PC-3 (cell line): ENCODE measurements at regions not wholly inside any gene's neighbourhood (a gene's known extent, or its start where the extent isn't known, plus 50 kb on each side); places are given as distances from the start of the nearest gene placed in this dataset.
"Not testable (repeated sequence)": the region's sequence is repeated elsewhere in the genome, so short reads cannot be mapped to it uniquely, and the experiment has no call there.

Source experiments
- ATAC-seq: fragments of 200-7000 bp; cut with Tn5 transposase; 2 replicates; pipeline ENCODE4 v1.9.1; 2020; ENCODE audit warnings: mild to moderate bottlenecking, moderate library complexity
- BruUV-seq: library from RNA; stranded (reverse); fragments of 400-500 nt; replicated peaks from 2 replicates; lab custom pipeline; 2021; lab: Mats Ljungman, UMichigan
- CTCF ChIA-PET: fragments of 300-600 bp; sonication (Branson Sonifier 250); formaldehyde crosslinking; loops from one replicate; lab custom pipeline; 2022; ENCODE audit warnings: antibody characterized with exemption; lab: Charles Lee
- POLR2A ChIA-PET: fragments of 300-600 bp; sonication (Branson Sonifier 250); formaldehyde crosslinking; loops from one replicate; lab custom pipeline; 2022; ENCODE audit warnings: antibody characterized with exemption; ENCODE audit not compliant: unreplicated experiment; lab: Charles Lee
- DNase-seq: peaks from one replicate; pipeline ENCODE4 v3.0.0-alpha.2; 2015
- H2AFZ ChIP-seq: fragments of 300-600 bp; sonication (generic); 2 replicates; pipeline ENCODE4 v1.6.0; 2016; ENCODE audit warnings: antibody characterized with exemption, low read length
- H3F3A ChIP-seq: fragments of 300-600 bp; sonication (generic); one replicate; pipeline ENCODE4 v1.6.0; 2017; ENCODE audit warnings: antibody characterized with exemption, low read length, control low read depth, mild to moderate bottlenecking; ENCODE audit not compliant: unreplicated experiment
- H3K27ac ChIP-seq: fragments of 300-600 bp; sonication (generic); 2 replicates; pipeline ENCODE4 v1.5.1; 2016; ENCODE audit warnings: mild to moderate bottlenecking, low read length
- H3K27me3 ChIP-seq: fragments of 300-600 bp; sonication (generic); 2 replicates; pipeline ENCODE4 v1.6.1; 2016; ENCODE audit warnings: low read length, mixed read lengths
- H3K36me3 ChIP-seq: fragments of 300-600 bp; sonication (generic); 2 replicates; pipeline ENCODE4 v1.6.1; 2016; ENCODE audit warnings: low read depth, mixed run types, low read length, mixed read lengths
- H3K4me1 ChIP-seq: fragments of 300-600 bp; sonication (generic); 2 replicates; pipeline ENCODE4 v1.5.1; 2016; ENCODE audit warnings: low read length; ENCODE audit not compliant: insufficient read depth
- H3K4me2 ChIP-seq: fragments of 300-600 bp; sonication (generic); 2 replicates; pipeline ENCODE4 v1.6.0; 2016; ENCODE audit warnings: low read length
- H3K4me3 ChIP-seq: fragments of 300-600 bp; sonication (generic); 2 replicates; pipeline ENCODE4 v1.5.1; 2016; ENCODE audit warnings: mild to moderate bottlenecking, low read length, mixed read lengths
- H3K79me2 ChIP-seq: fragments of 300-600 bp; sonication (generic); 2 replicates; pipeline ENCODE4 v1.6.1; 2017; ENCODE audit warnings: low read length, mixed read lengths
- H3K9ac ChIP-seq: fragments of 300-600 bp; sonication (generic); 2 replicates; pipeline ENCODE4 v1.6.0; 2016; ENCODE audit warnings: mild to moderate bottlenecking, low read length
- H3K9me2 ChIP-seq: fragments of 300-600 bp; sonication (generic); replicated peaks from 2 replicates; pipeline ENCODE4 v1.6.1; 2016; ENCODE audit warnings: mixed run types, low read length, mixed read lengths
- H3K9me3 ChIP-seq: fragments of 300-600 bp; sonication (generic); 2 replicates; pipeline ENCODE4 v1.6.1; 2016; ENCODE audit warnings: low read length, mixed read lengths
- H4K20me1 ChIP-seq: fragments of 300-600 bp; sonication (generic); 2 replicates; pipeline ENCODE4 v1.6.1; 2016; ENCODE audit warnings: low read length, mixed read lengths
- EZH2 ChIP-seq: fragments of 300-600 bp; sonication (generic); IDR thresholded peaks from one replicate; pipeline ENCODE4 v1.6.1; 2017; ENCODE audit warnings: antibody characterized with exemption, mild to moderate bottlenecking, low read length; ENCODE audit not compliant: unreplicated experiment
- EZH2phosphoT487 ChIP-seq: fragments of 300-600 bp; sonication (generic); IDR thresholded peaks from 2 replicates; pipeline ENCODE4 v1.6.1; 2018; ENCODE audit warnings: mild to moderate bottlenecking, antibody characterized with exemption, low read length, borderline replicate concordance
- intact Hi-C: fragments of 100-400 bp; cut with micrococcal nuclease; formaldehyde crosslinking; loops from 2 replicates; pipeline ENCODE4 v1.9.0; 2023
- TF ChIP-seq, protein P1 (sequence below): fragments of 300-600 bp; sonication (generic); conservative IDR thresholded peaks from 2 replicates; pipeline ENCODE4 v1.5.1; 2017; ENCODE audit warnings: antibody characterized with exemption, low read depth, mild to moderate bottlenecking, low read length

GRCh38 chr7:81831883-81832282 is 62.0 kb upstream of the HGF start:
- no peak overlapping the region for H3K4me3 ChIP-seq
- H3K27ac ChIP-seq = no peak overlapping the region
- intact Hi-C loops = no loop called here
- no peak overlapping the region for H2AFZ ChIP-seq
- H3K4me2 ChIP-seq = no peak overlapping the region
- H3K27me3 ChIP-seq = no peaks in the 10 kb centered on the region
- POLR2A ChIA-PET = no interaction called here
- H3K9me3 ChIP-seq = 0 out of 2 replicates have a peak, but pooled peaks cover 6% of the 10 kb centered on the region
- CTCF ChIA-PET = no interaction called here
- no TSS peak for BruUV-seq
- TF ChIP-seq, protein P1, sequence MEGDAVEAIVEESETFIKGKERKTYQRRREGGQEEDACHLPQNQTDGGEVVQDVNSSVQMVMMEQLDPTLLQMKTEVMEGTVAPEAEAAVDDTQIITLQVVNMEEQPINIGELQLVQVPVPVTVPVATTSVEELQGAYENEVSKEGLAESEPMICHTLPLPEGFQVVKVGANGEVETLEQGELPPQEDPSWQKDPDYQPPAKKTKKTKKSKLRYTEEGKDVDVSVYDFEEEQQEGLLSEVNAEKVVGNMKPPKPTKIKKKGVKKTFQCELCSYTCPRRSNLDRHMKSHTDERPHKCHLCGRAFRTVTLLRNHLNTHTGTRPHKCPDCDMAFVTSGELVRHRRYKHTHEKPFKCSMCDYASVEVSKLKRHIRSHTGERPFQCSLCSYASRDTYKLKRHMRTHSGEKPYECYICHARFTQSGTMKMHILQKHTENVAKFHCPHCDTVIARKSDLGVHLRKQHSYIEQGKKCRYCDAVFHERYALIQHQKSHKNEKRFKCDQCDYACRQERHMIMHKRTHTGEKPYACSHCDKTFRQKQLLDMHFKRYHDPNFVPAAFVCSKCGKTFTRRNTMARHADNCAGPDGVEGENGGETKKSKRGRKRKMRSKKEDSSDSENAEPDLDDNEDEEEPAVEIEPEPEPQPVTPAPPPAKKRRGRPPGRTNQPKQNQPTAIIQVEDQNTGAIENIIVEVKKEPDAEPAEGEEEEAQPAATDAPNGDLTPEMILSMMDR = no peak
- TF ChIP-seq EZH2phosphoT487 (no peak), EZH2 (no peak)
- H3K4me1 ChIP-seq = no peaks in the 10 kb centered on the region
- no peak for ATAC-seq
- no peaks in the 10 kb centered on the region for H3F3A ChIP-seq
- H3K9me2 ChIP-seq = no peaks in the 10 kb centered on the region
- H3K79me2 ChIP-seq = no peaks in the 10 kb centered on the region
- no peaks in the 10 kb centered on the region for H3K36me3 ChIP-seq
- no peak overlapping the region for H3K9ac ChIP-seq
- DNase-seq = no peak
- no peaks in the 10 kb centered on the region for H4K20me1 ChIP-seq

- H3K27ac ChIP-seq, ATAC-seq, POLR2A ChIA-PET: not testable (repeated sequence)
Observed at GRCh38 chr7:81829511-81829910, 59.7 kb upstream of the HGF start.

GRCh38 chr7:81822811-81823210 is 53.0 kb upstream of the HGF start:
- H3K79me2 ChIP-seq = no peaks in the 10 kb centered on the region
- no TSS peak for BruUV-seq
- no peak overlapping the region for H3K27ac ChIP-seq
- H3K4me2 ChIP-seq = no peak overlapping the region
- ChIA-PET CTCF (no interaction called here), POLR2A (no interaction called here)
- H3K4me3 ChIP-seq = no peak overlapping the region
- H3K4me1 ChIP-seq = no peaks in the 10 kb centered on the region
- no peaks in the 10 kb centered on the region for H3K27me3 ChIP-seq
- H3F3A ChIP-seq = no peaks in the 10 kb centered on the region
- TF ChIP-seq EZH2phosphoT487 = no peak
- TF ChIP-seq, protein P1 = no peak
- no peak for TF ChIP-seq EZH2
- ATAC-seq (no peak), DNase-seq (no peak)
- no peak overlapping the region for H3K9ac ChIP-seq
- no peak overlapping the region for H2AFZ ChIP-seq
- no peaks in the 10 kb centered on the region for H3K36me3 ChIP-seq
- intact Hi-C loops = no loop called here
- no peaks in the 10 kb centered on the region for H3K9me3 ChIP-seq
- H4K20me1 ChIP-seq = no peaks in the 10 kb centered on the region
- H3K9me2 ChIP-seq = no peaks in the 10 kb centered on the region

More at GRCh38 chr7:81829511-81829910, 59.7 kb upstream of the HGF start:
- H3K79me2 ChIP-seq, H3K9ac ChIP-seq, intact Hi-C loops, H3K4me3 ChIP-seq, H3K9me3 ChIP-seq, H3F3A ChIP-seq, DNase-seq, BruUV-seq, H3K36me3 ChIP-seq, H3K9me2 ChIP-seq, H2AFZ ChIP-seq, CTCF ChIA-PET, H3K27me3 ChIP-seq, H3K4me2 ChIP-seq, H3K4me1 ChIP-seq, H4K20me1 ChIP-seq: not testable (repeated sequence)
